ENCODE measurements at regions not wholly inside any gene's neighbourhood (a gene's known extent, or its start where the extent isn't known, plus 50 kb on each side); places are given as distances from the start of the nearest gene placed in this dataset.

- Histone ChIP-seq H3K79me2 (replicated peaks; ENCODE audit: insufficient read depth, low read length) (no peaks in the 10 kb centered on the region), H3K9me2 (ENCODE audit: insufficient read depth, low read length) (no peaks in the 10 kb centered on the region), H3K27ac (ENCODE audit: low read length) (no peak overlapping the region), H3K36me3 (ENCODE audit: insufficient read depth, low read length) (no peaks in the 10 kb centered on the region), H3F3A (ENCODE audit: insufficient read depth, low read length, poor library complexity, severe bottlenecking) (no peaks in the 10 kb centered on the region), H3K27me3 (ENCODE audit: insufficient read depth, low read depth, low read length) (no peaks in the 10 kb centered on the region), H3K4me2 (ENCODE audit: low read length) (no peak overlapping the region), H3K9ac (ENCODE audit: low read length) (no peak overlapping the region), H2AFZ (ENCODE audit: low read depth, low read length) (no peak overlapping the region), H4K20me1 (ENCODE audit: insufficient read depth) (no peaks in the 10 kb centered on the region), H3K4me3 (ENCODE audit: low read length) (no peak overlapping the region), H3K9me3 (ENCODE audit: low read length) (no peaks in the 10 kb centered on the region)
- TF ChIP-seq MXI1 (conservative IDR thresholded peaks at IDR 0.05; ENCODE audit: poor library complexity, severe bottlenecking) (no peak), REST (IDR thresholded peaks at IDR 0.05; ENCODE audit: borderline replicate concordance) (no peak), CTCF (IDR thresholded peaks at IDR 0.05; ENCODE audit: poor library complexity, severe bottlenecking) (no peak), POLR2AphosphoS5 (IDR thresholded peaks at IDR 0.05) (no peak), RAD21 (conservative IDR thresholded peaks at IDR 0.05) (no peak), TAF1 (IDR thresholded peaks at IDR 0.05; ENCODE audit: low read depth) (no peak), SMC3 (conservative IDR thresholded peaks at IDR 0.05; ENCODE audit: poor library complexity) (no peak), EP300 (conservative IDR thresholded peaks at IDR 0.05; ENCODE audit: poor library complexity, severe bottlenecking) (no peak), EZH2 (IDR thresholded peaks at IDR 0.05; ENCODE audit: borderline replicate concordance, insufficient read depth, low read length, poor library complexity, severe bottlenecking) (no peak)
These were observed 70.6 kb upstream of the PHACTR1 start for GRCh38 chr6:12645941-12646340.

GRCh38 chr6:12648171-12648570 is 68.4 kb upstream of the PHACTR1 start:
- H3K9ac ChIP-seq (ENCODE audit: low read length) = no peak overlapping the region
- H3K9me2 ChIP-seq (ENCODE audit: insufficient read depth, low read length) = no peaks in the 10 kb centered on the region
- TF ChIP-seq MXI1 (conservative IDR thresholded peaks at IDR 0.05; ENCODE audit: poor library complexity, severe bottlenecking) = no peak
- no peak for TF ChIP-seq EP300 (conservative IDR thresholded peaks at IDR 0.05; ENCODE audit: poor library complexity, severe bottlenecking)
- TF ChIP-seq REST (IDR thresholded peaks at IDR 0.05; ENCODE audit: borderline replicate concordance) = no peak
- TF ChIP-seq POLR2AphosphoS5 (IDR thresholded peaks at IDR 0.05) = no peak
- no peak for TF ChIP-seq RAD21 (conservative IDR thresholded peaks at IDR 0.05)
- TF ChIP-seq TAF1 (IDR thresholded peaks at IDR 0.05; ENCODE audit: low read depth) = no peak
- TF ChIP-seq EZH2 (IDR thresholded peaks at IDR 0.05; ENCODE audit: borderline replicate concordance, insufficient read depth, low read length, poor library complexity, severe bottlenecking) = no peak
- no peak for TF ChIP-seq CTCF (IDR thresholded peaks at IDR 0.05; ENCODE audit: poor library complexity, severe bottlenecking)
- TF ChIP-seq SMC3 (conservative IDR thresholded peaks at IDR 0.05; ENCODE audit: poor library complexity) = no peak
- H4K20me1 ChIP-seq (ENCODE audit: insufficient read depth) = no peaks in the 10 kb centered on the region
- no peak overlapping the region for H3K27ac ChIP-seq (ENCODE audit: low read length)
- no peaks in the 10 kb centered on the region for H3K9me3 ChIP-seq (ENCODE audit: low read length)
- no peaks in the 10 kb centered on the region for H3K27me3 ChIP-seq (ENCODE audit: insufficient read depth, low read depth, low read length)
- H2AFZ ChIP-seq (ENCODE audit: low read depth, low read length) = no peak overlapping the region
- H3K79me2 ChIP-seq (replicated peaks; ENCODE audit: insufficient read depth, low read length) = no peaks in the 10 kb centered on the region
- H3K4me2 ChIP-seq (ENCODE audit: low read length) = no peak overlapping the region
- no peak overlapping the region for H3K4me3 ChIP-seq (ENCODE audit: low read length)
- no peaks in the 10 kb centered on the region for H3K36me3 ChIP-seq (ENCODE audit: insufficient read depth, low read length)
- H3F3A ChIP-seq (ENCODE audit: insufficient read depth, low read length, poor library complexity, severe bottlenecking) = no peaks in the 10 kb centered on the region
